Mesendoderm (in vitro differentiated cells): ENCODE measurements at regions not wholly inside any gene's neighbourhood (a gene's known extent, or its start where the extent isn't known, plus 50 kb on each side); places are given as distances from the start of the nearest gene placed in this dataset.
"Not testable (repeated sequence)": the region's sequence is repeated elsewhere in the genome, so short reads cannot be mapped to it uniquely, and the experiment has no call there.

ENCODE experiments used
- DNase-seq: peaks from one replicate; pipeline ENCODE4 v3.0.0; 2013
- H2AK5ac ChIP-seq: 2 replicates; pipeline ENCODE4 v1.6.1; 2013; ENCODE audit warnings: low read length, inconsistent platforms
- H2BK120ac ChIP-seq: 2 replicates; pipeline ENCODE4 v1.6.1; 2013; ENCODE audit warnings: low read depth, mild to moderate bottlenecking, low read length, moderate library complexity, mixed read lengths
- H2BK15ac ChIP-seq: replicated peaks from 2 replicates; pipeline ENCODE4 v1.6.1; 2013; ENCODE audit warnings: low read depth, mild to moderate bottlenecking, moderate library complexity
- H2BK5ac ChIP-seq: 2 replicates; pipeline ENCODE4 v1.6.1; 2013; ENCODE audit warnings: low read length, inconsistent platforms
- H3K18ac ChIP-seq: 2 replicates; pipeline ENCODE4 v1.6.1; 2013; ENCODE audit warnings: mild to moderate bottlenecking, low read length, mixed read lengths
- H3K23ac ChIP-seq: one replicate; pipeline ENCODE4 v1.6.1; 2013; ENCODE audit warnings: low read length
- H3K27ac ChIP-seq: 2 replicates; pipeline ENCODE4 v1.5.1; 2013; ENCODE audit warnings: low read depth, mild to moderate bottlenecking, inconsistent platforms, low read length, moderate library complexity
- H3K27me3 ChIP-seq: 2 replicates; pipeline ENCODE4 v1.6.1; 2013; ENCODE audit warnings: low read length, control low read depth, mild to moderate bottlenecking, inconsistent platforms; ENCODE audit not compliant: insufficient read depth, poor library complexity
- H3K36me3 ChIP-seq: 2 replicates; pipeline ENCODE4 v1.6.1; 2013; ENCODE audit warnings: low read length, inconsistent platforms; ENCODE audit not compliant: control insufficient read depth, insufficient read depth
- H3K4ac ChIP-seq: one replicate; pipeline ENCODE4 v1.6.1; 2013; ENCODE audit warnings: low read depth, mild to moderate bottlenecking, low read length, moderate library complexity
- H3K4me1 ChIP-seq: 2 replicates; pipeline ENCODE4 v1.6.1; 2013; ENCODE audit warnings: low read depth, low read length, inconsistent platforms; ENCODE audit not compliant: control insufficient read depth
- H3K4me2 ChIP-seq: 2 replicates; pipeline ENCODE4 v1.6.1; 2013; ENCODE audit warnings: low read length
- H3K4me3 ChIP-seq: 2 replicates; pipeline ENCODE4 v1.5.1; 2013; ENCODE audit warnings: mild to moderate bottlenecking, low read length
- H3K56ac ChIP-seq: one replicate; pipeline ENCODE4 v1.6.1; 2013; ENCODE audit warnings: low read length
- H3K79me1 ChIP-seq: 2 replicates; pipeline ENCODE4 v1.6.1; 2013; ENCODE audit warnings: low read length, inconsistent platforms
- H3K79me2 ChIP-seq: 2 replicates; pipeline ENCODE4 v1.6.1; 2013; ENCODE audit warnings: mild to moderate bottlenecking, low read length; ENCODE audit not compliant: control insufficient read depth, insufficient read depth
- H3K9ac ChIP-seq: 2 replicates; pipeline ENCODE4 v1.6.1; 2013; ENCODE audit warnings: low read length, inconsistent platforms
- H4K5ac ChIP-seq: one replicate; pipeline ENCODE4 v1.6.1; 2013; ENCODE audit warnings: low read length
- H4K8ac ChIP-seq: one replicate; pipeline ENCODE4 v1.6.1; 2013; ENCODE audit warnings: low read depth, mild to moderate bottlenecking, control low read depth, low read length, moderate library complexity
- WGBS: extraction: QIAGEN DNeasy Blood & Tissue Kit; methylation state at CpG from one replicate; pipeline ENCODE4 v1.1.7; 2013; ENCODE audit warnings: low lambda C conversion rate, missing lambda C conversion rate; ENCODE audit not compliant: insufficient coverage; ENCODE audit errors: extremely low coverage; 5-methylcytosine and 5-hydroxymethylcytosine counted together

DNA sequence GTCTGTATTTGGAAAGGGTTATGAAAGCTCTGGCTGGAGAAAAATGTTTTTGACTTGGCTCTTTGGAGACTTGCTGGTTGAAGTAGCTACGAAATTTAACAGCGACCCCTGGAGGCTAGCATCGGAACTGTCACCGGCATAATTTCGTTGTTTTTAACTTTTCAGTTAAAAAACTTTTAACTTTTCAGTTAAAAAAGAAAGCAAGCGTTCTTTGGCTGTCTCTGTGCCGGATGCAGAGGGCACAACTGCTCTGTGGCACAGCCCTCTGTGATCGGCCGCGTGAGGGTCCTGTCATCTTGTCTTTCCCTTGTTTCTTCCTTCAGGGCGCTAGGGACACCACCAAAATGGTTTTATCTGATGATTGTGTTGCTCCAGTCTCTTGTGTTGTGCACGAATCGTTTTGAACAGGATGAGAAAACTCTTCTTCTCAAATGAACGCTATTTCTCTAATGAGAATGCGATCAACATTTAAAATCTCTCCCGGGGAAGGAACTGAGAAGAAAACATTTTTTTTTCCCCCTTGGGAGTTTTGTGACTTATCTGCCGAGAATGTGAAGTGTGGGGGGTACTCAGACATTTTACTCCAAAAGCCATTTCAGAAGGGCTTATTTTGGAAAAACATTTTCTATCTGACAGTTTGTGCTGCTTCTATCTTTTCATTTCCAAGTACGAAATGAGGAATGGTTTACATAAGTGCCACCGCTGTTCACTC is 57.1 kb downstream of the ADCYAP1 start:
- Histone ChIP-seq H3K79me2 (no peaks in the 10 kb centered on the region), H2BK120ac (no peak overlapping the region), H3K56ac (no peak overlapping the region), H2BK5ac (no peak overlapping the region), H3K79me1 (no peaks in the 10 kb centered on the region), H3K23ac (no peak overlapping the region), H4K8ac (peak overlapping the region; percentile 96), H2BK15ac (no peak overlapping the region), H3K27me3 (no peaks in the 10 kb centered on the region), H3K9ac (peak overlapping the region; percentile 18), H3K4me2 (no peak overlapping the region), H4K5ac (no peak overlapping the region), H3K4me1 (no peaks in the 10 kb centered on the region), H2AK5ac (no peak overlapping the region), H3K27ac (no peak overlapping the region), H3K4me3 (no peak overlapping the region), H3K18ac (no peak overlapping the region), H3K36me3 (no peaks in the 10 kb centered on the region), H3K4ac (no peak overlapping the region)
- DNase-seq: peak; percentile 43
- WGBS: no CpG with 5 or more reads among the region's 19 CpGs

- no peaks in the 10 kb centered on the region for H3K79me2 ChIP-seq
- no peak overlapping the region for H3K4me2 ChIP-seq
- DNase-seq: no peak
- no peak overlapping the region for H3K27ac ChIP-seq
- H3K4ac ChIP-seq: no peak overlapping the region
- H2BK15ac ChIP-seq: no peak overlapping the region
- H4K8ac ChIP-seq: no peak overlapping the region
- H3K36me3 ChIP-seq: no peaks in the 10 kb centered on the region
- H3K9ac ChIP-seq: no peak overlapping the region
- H3K27me3 ChIP-seq: no peaks in the 10 kb centered on the region
- H3K4me3 ChIP-seq: no peak overlapping the region
- no peak overlapping the region for H2AK5ac ChIP-seq
- no peak overlapping the region for H2BK5ac ChIP-seq
- no peak overlapping the region for H3K18ac ChIP-seq
- H2BK120ac ChIP-seq: no peak overlapping the region
- H3K79me1 ChIP-seq: no peaks in the 10 kb centered on the region
- no peak overlapping the region for H3K56ac ChIP-seq
- no CpG with 5 or more reads among the region's 2 CpGs for WGBS
- H3K4me1 ChIP-seq: no peaks in the 10 kb centered on the region
- H4K5ac ChIP-seq: no peak overlapping the region
- H3K23ac ChIP-seq: no peak overlapping the region
Measured at GRCh38 chr18:963276-963675, 58.6 kb downstream of the ADCYAP1 start.

GRCh38 chr18:965921-966758 is 61.5 kb downstream of the ADCYAP1 start:
- H3K56ac ChIP-seq: no peak overlapping the region
- H2AK5ac ChIP-seq: no peak overlapping the region
- no peak overlapping the region for H3K4ac ChIP-seq
- H3K4me2 ChIP-seq: no peak overlapping the region
- no peak for DNase-seq
- no peak overlapping the region for H3K4me3 ChIP-seq
- no peaks in the 10 kb centered on the region for H3K4me1 ChIP-seq
- no peak overlapping the region for H4K5ac ChIP-seq
- no peak overlapping the region for H2BK5ac ChIP-seq
- H4K8ac ChIP-seq: no peak overlapping the region
- whole genome bisulfite sequencing: no CpG with 5 or more reads among the region's 11 CpGs
- H3K79me1 ChIP-seq: no peaks in the 10 kb centered on the region
- no peak overlapping the region for H3K9ac ChIP-seq
- H3K23ac ChIP-seq: no peak overlapping the region
- no peak overlapping the region for H3K27ac ChIP-seq
- no peaks in the 10 kb centered on the region for H3K36me3 ChIP-seq
- H3K79me2 ChIP-seq: no peaks in the 10 kb centered on the region
- H2BK15ac ChIP-seq: no peak overlapping the region
- H3K27me3 ChIP-seq: no peaks in the 10 kb centered on the region
- H3K18ac ChIP-seq: no peak overlapping the region
- H2BK120ac ChIP-seq: no peak overlapping the region

- H3K27ac ChIP-seq: no peak overlapping the region
Measured at GRCh38 chr18:966759-967576, 62.3 kb downstream of the ADCYAP1 start.

GRCh38 chr18:968910-969309 is 64.2 kb downstream of the ADCYAP1 start:
- H3K56ac ChIP-seq, H2AK5ac ChIP-seq, H3K4me1 ChIP-seq, H4K5ac ChIP-seq, H3K9ac ChIP-seq, H3K23ac ChIP-seq, H3K27me3 ChIP-seq, H3K79me2 ChIP-seq, H2BK5ac ChIP-seq, H2BK120ac ChIP-seq, H4K8ac ChIP-seq, DNase-seq, H3K4me3 ChIP-seq, H3K4me2 ChIP-seq, H3K36me3 ChIP-seq, H3K27ac ChIP-seq, H3K4ac ChIP-seq, H2BK15ac ChIP-seq, H3K18ac ChIP-seq, H3K79me1 ChIP-seq: not testable (repeated sequence)
- no CpG with 5 or more reads among the region's 1 CpG for WGBS

More at GRCh38 chr18:966759-967576, 62.3 kb downstream of the ADCYAP1 start:
- Histone ChIP-seq H2BK5ac (no peak overlapping the region), H4K5ac (no peak overlapping the region), H3K18ac (no peak overlapping the region), H2AK5ac (no peak overlapping the region), H3K4me1 (no peaks in the 10 kb centered on the region), H3K4me3 (no peak overlapping the region), H2BK15ac (no peak overlapping the region), H3K79me2 (no peaks in the 10 kb centered on the region), H3K27me3 (no peaks in the 10 kb centered on the region), H3K9ac (no peak overlapping the region), H3K4ac (no peak overlapping the region), H3K23ac (no peak overlapping the region), H2BK120ac (no peak overlapping the region), H3K79me1 (no peaks in the 10 kb centered on the region), H4K8ac (no peak overlapping the region), H3K4me2 (no peak overlapping the region), H3K36me3 (no peaks in the 10 kb centered on the region), H3K56ac (no peak overlapping the region)
- no CpG with 5 or more reads among the region's 8 CpGs for WGBS
- DNase-seq: peak; percentile 34
